ENCODE measurements at regions not wholly inside any gene's neighbourhood (a gene's known extent, or its start where the extent isn't known, plus 50 kb on each side); places are given as distances from the start of the nearest gene placed in this dataset.

DNA sequence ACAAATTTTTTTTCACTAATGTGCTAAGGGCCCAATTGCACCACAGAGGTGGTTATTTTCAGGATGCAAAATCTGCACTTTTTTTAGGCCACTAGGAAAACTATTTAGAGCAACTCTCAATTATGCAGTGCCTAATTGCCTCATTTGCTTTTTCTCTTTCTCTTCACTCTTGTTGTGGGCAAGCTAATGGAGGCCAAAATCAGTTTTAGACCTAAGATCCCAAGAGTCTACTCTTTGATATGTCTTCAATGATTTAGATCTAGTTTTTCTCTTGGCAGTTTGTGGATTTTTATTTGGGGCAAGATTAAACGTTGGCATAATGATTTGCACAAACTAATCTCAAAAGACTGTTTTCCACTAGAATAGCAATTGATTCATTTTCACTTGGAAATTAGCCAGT lies 1996.9 kb downstream of the LRRC4C start:
- Mint-ChIP-seq H3K4me3 (no peak overlapping the region), H3K9me3 (ENCODE audit: low read depth) (peaks cover 8% of the 10 kb centered on the region), H3K27me3 (no peaks in the 10 kb centered on the region), H3K4me1 (no peaks in the 10 kb centered on the region), H3K36me3 (ENCODE audit: low read depth) (no peaks in the 10 kb centered on the region), H3K27ac (no peak overlapping the region)
- intact Hi-C loops (cut with DNase I, micrococcal nuclease), result no loop called here
- no peak for ATAC-seq
- POLR2A ChIA-PET, result no interaction called here
- CTCF ChIA-PET, result interaction anchor here (0.6 kb wide), 1 partner anchor 1440 kb away, joined by 3 read pairs; no protein-coding TSS in a partner anchor
- DNase-seq, result no peak

DNA sequence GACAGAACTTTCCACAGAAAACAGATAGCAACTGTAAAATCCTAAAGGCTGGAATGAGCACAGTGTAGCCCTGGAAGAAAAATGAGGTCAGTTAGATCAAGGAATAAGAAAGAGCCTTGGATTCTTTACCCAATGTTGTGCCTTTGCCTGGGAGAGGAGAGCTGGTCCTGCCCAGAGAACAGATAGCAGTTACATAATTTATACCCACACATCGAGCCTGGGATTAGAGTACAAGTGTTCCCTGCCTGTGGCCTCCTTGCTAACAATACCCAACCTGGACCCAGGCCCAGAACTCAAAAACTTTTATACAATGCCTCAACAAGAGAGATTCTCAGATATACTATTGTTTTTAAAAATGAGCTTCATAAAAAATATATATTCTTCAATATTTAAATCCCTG lies 1998.4 kb downstream of the LRRC4C start:
- CTCF ChIA-PET, result no interaction called here
- Mint-ChIP-seq H3K9me3 (ENCODE audit: low read depth) (peaks cover 8% of the 10 kb centered on the region), H3K27ac (no peak overlapping the region), H3K27me3 (no peaks in the 10 kb centered on the region), H3K4me1 (no peaks in the 10 kb centered on the region), H3K4me3 (no peak overlapping the region), H3K36me3 (ENCODE audit: low read depth) (no peaks in the 10 kb centered on the region)
- intact Hi-C loops (cut with DNase I, micrococcal nuclease), result no loop called here
- POLR2A ChIA-PET, result no interaction called here
- DNase-seq (no peak), ATAC-seq (no peak)

DNA sequence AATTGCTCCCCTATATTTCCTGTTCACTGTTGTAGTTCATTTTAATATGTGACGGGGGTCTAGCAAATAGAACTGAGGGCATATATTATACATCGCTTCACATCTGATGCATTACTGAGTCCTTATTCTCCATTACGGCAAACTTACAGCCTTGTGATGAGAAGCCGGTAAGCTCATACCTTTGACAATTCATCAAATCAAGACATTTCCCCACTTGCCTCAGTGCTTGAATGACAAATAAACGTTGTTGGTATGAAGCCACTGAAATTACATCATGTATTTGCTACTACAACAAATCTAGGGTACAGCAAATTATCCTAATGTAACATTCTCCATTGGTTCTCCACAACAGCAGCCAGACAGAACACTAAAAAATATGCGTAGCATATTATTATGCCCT lies 1999.8 kb downstream of the LRRC4C start:
- no peaks in the 10 kb centered on the region for H3K36me3 Mint-ChIP-seq (ENCODE audit: low read depth)
- no peak overlapping the region for H3K27ac Mint-ChIP-seq
- POLR2A ChIA-PET, result no interaction called here
- ATAC-seq, result no peak
- no peak overlapping the region for H3K4me3 Mint-ChIP-seq
- CTCF ChIA-PET, result no interaction called here
- H3K27me3 Mint-ChIP-seq, result no peaks in the 10 kb centered on the region
- H3K9me3 Mint-ChIP-seq (ENCODE audit: low read depth), result peaks cover 8% of the 10 kb centered on the region
- intact Hi-C loops (cut with DNase I, micrococcal nuclease), result no loop called here
- no peaks in the 10 kb centered on the region for H3K4me1 Mint-ChIP-seq
- no peak for DNase-seq

DNA sequence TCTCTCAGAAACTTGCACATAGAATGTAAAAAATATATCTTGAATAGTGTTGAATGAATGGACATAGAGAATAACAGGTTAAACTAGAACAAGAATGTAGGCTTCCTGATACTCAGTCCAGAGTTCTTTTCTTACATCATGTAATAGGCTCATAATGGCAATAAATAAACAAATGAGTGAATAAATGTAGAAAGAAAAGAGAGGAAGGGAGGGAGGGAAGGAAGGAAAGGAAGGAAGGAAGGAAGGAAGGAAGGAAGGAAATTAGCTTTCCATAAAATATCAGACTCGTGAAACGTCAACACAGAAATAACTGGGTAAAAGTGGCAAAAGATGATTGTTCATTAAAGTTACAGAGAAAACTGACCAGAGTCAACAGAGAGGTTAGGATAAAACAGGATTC lies 2001.0 kb downstream of the LRRC4C start:
- peaks cover 8% of the 10 kb centered on the region for H3K9me3 Mint-ChIP-seq (ENCODE audit: low read depth)
- ChIA-PET CTCF (interaction anchor here (0.7 kb wide), 1 partner anchor 458 kb away, joined by 3 read pairs; no protein-coding TSS in a partner anchor), POLR2A (no interaction called here)
- ATAC-seq (no peak), DNase-seq (no peak)
- H3K36me3 Mint-ChIP-seq (ENCODE audit: low read depth), result no peaks in the 10 kb centered on the region
- H3K4me3 Mint-ChIP-seq, result no peak overlapping the region
- no peak overlapping the region for H3K27ac Mint-ChIP-seq
- H3K4me1 Mint-ChIP-seq, result no peaks in the 10 kb centered on the region
- H3K27me3 Mint-ChIP-seq, result no peaks in the 10 kb centered on the region
- intact Hi-C loops (cut with DNase I, micrococcal nuclease), result no loop called here

DNA sequence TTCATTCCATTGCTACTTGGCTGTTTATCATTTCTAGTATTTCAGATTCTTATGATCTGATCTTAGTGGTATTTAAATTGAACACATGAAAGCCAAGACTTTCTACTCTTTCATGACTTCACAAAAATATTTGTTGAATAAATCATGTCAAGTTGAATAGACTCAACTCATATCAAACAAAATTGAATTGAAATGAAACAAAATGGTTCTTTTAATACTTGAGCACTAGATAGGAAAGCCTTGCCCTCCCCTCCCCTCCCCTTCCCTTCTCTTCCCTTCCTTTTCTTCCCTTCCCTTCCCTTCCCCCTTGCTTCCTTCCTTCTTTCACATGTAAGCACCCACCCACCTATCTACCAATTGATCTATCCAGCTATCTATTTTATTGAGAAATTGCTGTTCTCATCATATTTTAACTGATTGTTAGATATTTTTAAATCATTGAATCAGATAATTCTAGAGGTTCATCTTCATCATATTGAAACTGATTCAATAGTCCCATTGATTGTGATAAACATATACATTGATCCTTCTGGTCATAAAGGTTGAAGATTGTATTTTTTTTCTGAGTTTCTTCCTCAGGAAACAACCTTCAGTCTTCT lies 2015.9 kb downstream of the LRRC4C start:
- intact Hi-C loops (cut with DNase I, micrococcal nuclease), result no loop called here
- H3K4me3 Mint-ChIP-seq, result no peak overlapping the region
- POLR2A ChIA-PET, result no interaction called here
- no peak overlapping the region for H3K27ac Mint-ChIP-seq
- no peaks in the 10 kb centered on the region for H3K4me1 Mint-ChIP-seq
- H3K36me3 Mint-ChIP-seq (ENCODE audit: low read depth), result no peaks in the 10 kb centered on the region
- DNase-seq, result no peak
- no peaks in the 10 kb centered on the region for H3K27me3 Mint-ChIP-seq
- H3K9me3 Mint-ChIP-seq (ENCODE audit: low read depth), result peaks cover 5% of the 10 kb centered on the region
- ATAC-seq, result no peak
- CTCF ChIA-PET, result no interaction called here

DNA sequence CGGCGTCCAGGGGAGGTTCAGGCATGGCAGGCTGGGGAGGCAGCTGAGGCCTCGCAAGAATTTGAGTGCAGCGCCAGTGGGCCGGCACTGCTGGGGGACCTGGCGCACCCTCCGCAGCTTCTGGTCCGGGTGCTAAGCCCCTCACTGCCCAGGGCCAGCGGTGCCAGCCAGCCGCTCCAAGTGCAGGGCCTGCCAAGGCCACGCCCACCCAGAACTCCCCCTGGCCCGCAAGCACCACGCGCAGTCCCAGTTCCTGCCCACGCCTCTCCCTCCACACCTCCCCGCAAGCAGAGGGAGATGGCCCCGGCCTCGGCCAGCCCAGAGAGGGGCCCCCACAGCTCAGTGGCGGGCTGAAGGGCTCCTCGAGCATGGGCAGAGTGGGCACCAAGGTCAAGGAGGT lies 2017.3 kb downstream of the LRRC4C start:
- CTCF ChIA-PET, result no interaction called here
- Mint-ChIP-seq H3K36me3 (ENCODE audit: low read depth) (no peaks in the 10 kb centered on the region), H3K4me3 (no peak overlapping the region), H3K27me3 (no peaks in the 10 kb centered on the region), H3K27ac (no peak overlapping the region), H3K9me3 (ENCODE audit: low read depth) (peaks cover 4% of the 10 kb centered on the region), H3K4me1 (no peaks in the 10 kb centered on the region)
- no peak for ATAC-seq
- intact Hi-C loops (cut with DNase I, micrococcal nuclease), result no loop called here
- POLR2A ChIA-PET, result no interaction called here
- DNase-seq, result no peak

DNA sequence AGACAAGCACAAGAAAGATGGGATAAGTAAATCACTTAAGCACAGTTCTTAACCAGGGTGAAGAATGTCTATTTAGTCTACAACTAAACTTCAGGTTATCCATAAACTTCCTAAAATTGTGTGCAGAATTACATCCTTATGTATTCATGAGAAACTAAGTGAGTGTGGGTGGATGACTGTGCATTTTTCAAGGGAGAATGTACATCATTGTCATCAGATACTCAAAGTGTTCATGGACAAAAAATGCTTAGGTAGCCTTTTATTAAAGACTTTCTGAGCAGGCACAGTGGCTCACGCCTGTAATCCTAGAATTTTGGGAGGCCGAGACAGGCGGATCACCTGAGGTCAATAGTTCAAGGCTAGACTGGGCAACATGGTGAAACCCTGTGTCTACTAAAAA lies 2023.8 kb downstream of the LRRC4C start:
- ChIA-PET POLR2A (no interaction called here), CTCF (no interaction called here)
- Mint-ChIP-seq H3K9me3 (ENCODE audit: low read depth) (peaks cover 5% of the 10 kb centered on the region), H3K36me3 (ENCODE audit: low read depth) (no peaks in the 10 kb centered on the region), H3K4me3 (no peak overlapping the region), H3K27me3 (no peaks in the 10 kb centered on the region), H3K4me1 (no peaks in the 10 kb centered on the region), H3K27ac (no peak overlapping the region)
- intact Hi-C loops (cut with DNase I, micrococcal nuclease), result no loop called here
- ATAC-seq (no peak), DNase-seq (no peak)

DNA sequence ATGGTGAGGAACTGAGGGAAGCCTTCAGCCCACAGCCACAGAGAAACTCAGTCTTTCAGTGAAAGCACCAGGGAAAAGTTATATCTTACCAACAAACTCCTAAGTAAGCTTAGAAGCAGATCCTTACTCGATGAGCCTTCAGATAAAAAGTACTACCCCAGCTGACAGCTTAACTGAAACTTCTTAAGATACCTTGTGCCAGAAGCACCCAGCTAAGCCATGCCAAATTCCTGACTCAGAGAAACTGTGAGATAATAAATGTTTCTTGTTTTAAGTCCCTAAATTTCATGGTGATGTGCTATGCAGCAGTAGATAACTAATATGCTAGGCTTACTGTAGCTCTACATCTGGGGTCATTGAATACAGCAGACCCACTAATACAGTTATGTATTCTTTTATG lies 2025.0 kb downstream of the LRRC4C start:
- ATAC-seq (no peak), DNase-seq (no peak)
- Mint-ChIP-seq H3K36me3 (ENCODE audit: low read depth) (no peaks in the 10 kb centered on the region), H3K4me1 (no peaks in the 10 kb centered on the region), H3K27me3 (no peaks in the 10 kb centered on the region), H3K4me3 (no peak overlapping the region), H3K27ac (no peak overlapping the region), H3K9me3 (ENCODE audit: low read depth) (peaks cover 5% of the 10 kb centered on the region)
- intact Hi-C loops (cut with DNase I, micrococcal nuclease), result no loop called here
- CTCF ChIA-PET, result no interaction called here
- POLR2A ChIA-PET, result no interaction called here

DNA sequence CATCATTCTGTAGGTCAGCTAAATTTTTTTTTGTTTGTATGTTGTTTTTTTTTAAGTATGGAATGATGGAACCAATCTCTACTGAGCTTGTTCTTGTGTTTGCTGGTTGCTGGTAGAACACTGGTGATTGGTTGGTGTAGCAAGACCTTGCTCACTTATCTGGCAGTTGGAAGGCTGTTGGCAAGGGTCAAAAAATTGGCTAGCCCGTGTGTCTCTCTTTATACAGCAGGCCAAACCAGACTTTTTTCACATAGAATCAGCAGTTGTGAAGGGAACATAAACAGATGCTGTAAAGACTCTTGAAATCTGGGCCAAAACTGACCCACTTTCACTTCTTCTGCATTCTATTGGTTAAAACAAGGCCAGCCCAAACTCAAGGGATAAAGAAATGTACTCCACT lies 2026.5 kb downstream of the LRRC4C start:
- ATAC-seq (no peak), DNase-seq (no peak)
- H3K9me3 Mint-ChIP-seq (ENCODE audit: low read depth), result peaks cover 5% of the 10 kb centered on the region
- H3K4me3 Mint-ChIP-seq, result no peak overlapping the region
- no peaks in the 10 kb centered on the region for H3K27me3 Mint-ChIP-seq
- intact Hi-C loops (cut with DNase I, micrococcal nuclease), result no loop called here
- no peaks in the 10 kb centered on the region for H3K36me3 Mint-ChIP-seq (ENCODE audit: low read depth)
- no peaks in the 10 kb centered on the region for H3K4me1 Mint-ChIP-seq
- ChIA-PET CTCF (interaction anchor here (0.6 to 0.7 kb wide), 2 partner anchors 623 to 911 kb away, joined by 3 to 4 read pairs; no protein-coding TSS in a partner anchor), POLR2A (no interaction called here)
- H3K27ac Mint-ChIP-seq, result no peak overlapping the region

DNA sequence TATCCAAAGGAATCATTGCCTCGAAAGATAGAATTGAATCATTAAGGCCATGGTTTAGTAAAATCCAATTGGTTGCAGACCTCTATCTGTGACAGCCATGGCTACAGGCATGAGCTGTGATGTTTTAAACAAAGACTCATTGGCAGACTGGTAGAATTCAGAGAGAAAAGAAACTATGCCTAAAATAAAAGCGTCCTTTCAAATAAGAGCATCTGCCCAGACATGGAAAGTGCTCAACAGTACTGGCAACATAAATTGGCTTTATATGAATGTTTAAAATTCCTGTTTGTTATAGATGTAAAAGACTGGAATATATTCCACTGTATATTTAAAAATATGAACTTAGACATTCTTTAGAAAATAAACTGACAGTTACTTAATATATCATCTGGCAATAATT lies 2034.2 kb downstream of the LRRC4C start:
- no peak overlapping the region for H3K27ac Mint-ChIP-seq
- intact Hi-C loops (cut with DNase I, micrococcal nuclease), result no loop called here
- DNase-seq (no peak), ATAC-seq (no peak)
- H3K4me1 Mint-ChIP-seq, result no peaks in the 10 kb centered on the region
- CTCF ChIA-PET, result no interaction called here
- H3K27me3 Mint-ChIP-seq, result no peaks in the 10 kb centered on the region
- H3K9me3 Mint-ChIP-seq (ENCODE audit: low read depth), result peaks cover 4% of the 10 kb centered on the region
- H3K4me3 Mint-ChIP-seq, result no peak overlapping the region
- H3K36me3 Mint-ChIP-seq (ENCODE audit: low read depth), result no peaks in the 10 kb centered on the region
- POLR2A ChIA-PET, result no interaction called here

DNA sequence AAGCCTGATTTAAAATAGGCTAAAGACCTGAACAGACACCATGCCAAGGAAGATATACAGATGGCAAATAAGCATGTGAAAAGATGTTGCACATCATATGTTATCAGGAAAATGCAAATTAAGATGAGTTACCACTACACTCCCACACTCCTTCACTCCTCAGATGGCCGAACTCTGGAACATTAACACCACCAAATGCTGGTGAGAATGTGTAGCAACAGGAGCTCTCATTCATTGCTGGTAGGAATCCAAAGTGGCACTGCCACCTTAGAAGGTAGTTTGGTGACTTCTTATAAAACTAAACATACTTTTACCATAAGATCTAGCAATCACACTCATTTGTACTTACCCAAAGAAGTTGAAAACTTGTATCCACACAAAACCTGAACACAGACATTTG lies 2047.3 kb downstream of the LRRC4C start:
- no peak overlapping the region for H3K27ac Mint-ChIP-seq
- peaks cover 12% of the 10 kb centered on the region for H3K9me3 Mint-ChIP-seq (ENCODE audit: low read depth)
- H3K4me1 Mint-ChIP-seq, result no peaks in the 10 kb centered on the region
- no peak overlapping the region for H3K4me3 Mint-ChIP-seq
- no peak for DNase-seq
- ChIA-PET CTCF (no interaction called here), POLR2A (no interaction called here)
- ATAC-seq, result no peak
- intact Hi-C loops (cut with DNase I, micrococcal nuclease), result no loop called here
- no peaks in the 10 kb centered on the region for H3K36me3 Mint-ChIP-seq (ENCODE audit: low read depth)
- no peaks in the 10 kb centered on the region for H3K27me3 Mint-ChIP-seq

DNA sequence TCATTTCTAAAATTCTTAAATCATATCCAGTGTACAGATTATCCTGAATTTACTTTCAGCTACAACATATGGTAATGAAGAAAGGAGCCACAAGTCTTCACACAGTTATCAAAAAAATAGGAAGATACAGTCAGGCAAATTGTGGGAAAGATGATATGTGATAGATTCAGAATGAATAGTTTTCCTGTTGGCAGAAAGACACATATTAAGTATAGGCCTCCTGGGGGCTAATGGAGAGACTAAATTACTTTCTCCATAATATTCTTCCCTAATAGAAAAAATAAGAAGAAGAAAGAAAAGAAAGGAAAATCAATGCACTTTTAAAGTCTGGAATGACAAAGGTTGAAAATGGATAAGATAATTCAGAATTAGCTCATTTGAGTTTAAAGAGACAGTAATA lies 2073.5 kb downstream of the LRRC4C start:
- intact Hi-C loops (cut with DNase I, micrococcal nuclease), result no loop called here
- ChIA-PET POLR2A (no interaction called here), CTCF (interaction anchor here (1.3 kb wide), 1 partner anchor 10 kb away, joined by 3 read pairs; no protein-coding TSS in a partner anchor)
- Mint-ChIP-seq H3K9me3 (ENCODE audit: low read depth) (peaks cover 8% of the 10 kb centered on the region), H3K4me3 (no peak overlapping the region), H3K4me1 (no peaks in the 10 kb centered on the region), H3K27ac (no peak overlapping the region), H3K27me3 (no peaks in the 10 kb centered on the region), H3K36me3 (ENCODE audit: low read depth) (no peaks in the 10 kb centered on the region)
- ATAC-seq (no peak), DNase-seq (no peak)
